Activated CD4-positive, alpha-beta T cell treated with anti-CD3 and anti-CD28 coated beads for 48 hours (primary cell): ENCODE measurements at regions not wholly inside any gene's neighbourhood (a gene's known extent, or its start where the extent isn't known, plus 50 kb on each side); places are given as distances from the start of the nearest gene placed in this dataset.
"Not testable (repeated sequence)": the region's sequence is repeated elsewhere in the genome, so short reads cannot be mapped to it uniquely, and the experiment has no call there.

Source experiments
- DNase-seq: peaks from one replicate; pipeline ENCODE4 v3.0.0-alpha.2; 2020

DNA sequence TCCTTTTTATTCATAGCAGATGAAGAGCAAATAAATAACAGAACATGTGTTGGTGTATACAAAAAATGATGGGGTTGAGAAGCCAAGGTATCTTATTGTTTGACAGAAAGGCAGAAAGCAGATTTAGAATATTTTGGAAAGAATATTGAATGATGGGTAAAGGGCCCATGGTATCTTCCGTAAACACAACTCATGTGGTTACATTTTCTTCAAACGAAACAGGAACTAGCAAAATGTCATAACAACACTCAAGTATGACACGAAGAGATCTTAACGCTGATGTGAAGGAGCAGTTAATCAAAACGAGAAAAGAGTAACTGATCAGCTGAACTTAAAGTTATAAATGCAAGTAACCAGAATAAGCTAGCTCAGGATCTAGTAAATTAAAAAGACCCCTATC lies 195.7 kb upstream of the GK2 start:
- DNase-seq, result no peak

DNA sequence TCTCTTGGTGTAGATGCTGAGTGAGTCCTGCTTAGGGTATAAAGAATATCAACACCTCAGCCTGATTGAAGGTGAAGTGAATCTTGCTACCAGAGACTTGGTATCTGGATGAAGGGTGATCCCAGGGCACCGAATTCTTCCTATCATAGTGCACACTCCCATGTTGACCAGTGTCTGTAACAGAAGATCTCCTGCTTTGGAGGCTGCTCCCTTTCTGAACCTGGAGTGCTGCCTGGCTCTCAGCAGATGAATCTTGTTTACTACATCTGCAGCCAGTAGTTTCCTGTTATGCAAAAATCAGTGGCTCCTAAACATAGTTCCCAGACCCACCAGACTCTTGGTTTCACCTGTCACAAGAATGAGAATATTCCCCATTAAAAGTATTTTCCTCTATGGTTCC lies 191.7 kb upstream of the GK2 start:
- DNase-seq, result no peak

DNA sequence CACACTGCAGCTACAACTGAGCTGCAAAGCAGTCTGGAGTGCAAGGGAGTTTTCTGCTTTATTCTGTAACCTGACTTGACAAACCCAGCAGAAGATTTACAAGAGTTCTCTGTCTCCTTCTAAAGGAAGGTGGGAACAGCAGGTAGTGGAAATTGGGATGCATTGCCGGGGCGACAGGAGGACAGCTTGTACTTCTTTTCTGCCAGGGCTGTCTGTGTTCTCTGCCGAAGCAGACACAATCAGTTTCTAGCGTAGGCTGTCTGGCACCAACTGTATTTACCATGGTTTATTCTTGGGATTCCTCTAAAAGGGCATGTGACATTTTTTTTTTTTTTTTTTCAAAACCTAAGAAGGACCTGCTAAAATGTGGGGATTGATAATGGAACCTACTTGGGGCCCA lies 190.8 kb upstream of the GK2 start:
- no peak for DNase-seq

DNA sequence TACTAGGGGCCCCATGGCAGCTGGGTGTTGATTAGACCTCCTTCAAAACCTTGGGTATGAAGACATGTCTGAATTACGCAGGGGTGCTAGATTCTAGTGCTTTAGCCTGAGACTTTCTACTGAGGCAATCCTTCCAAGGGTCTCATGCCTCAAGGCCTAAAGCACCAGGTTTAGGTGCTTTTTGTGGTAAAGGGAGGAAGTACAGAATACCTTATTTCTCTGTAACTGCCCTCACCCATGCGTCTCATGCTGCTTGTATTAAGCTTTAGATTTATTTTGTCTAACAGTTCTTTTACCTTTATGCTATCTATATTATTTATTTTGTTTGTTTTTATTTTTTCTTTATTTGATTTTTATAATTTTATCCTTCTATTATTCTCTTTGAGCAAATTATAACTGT lies 190.2 kb upstream of the GK2 start:
- DNase-seq, result no peak

DNA sequence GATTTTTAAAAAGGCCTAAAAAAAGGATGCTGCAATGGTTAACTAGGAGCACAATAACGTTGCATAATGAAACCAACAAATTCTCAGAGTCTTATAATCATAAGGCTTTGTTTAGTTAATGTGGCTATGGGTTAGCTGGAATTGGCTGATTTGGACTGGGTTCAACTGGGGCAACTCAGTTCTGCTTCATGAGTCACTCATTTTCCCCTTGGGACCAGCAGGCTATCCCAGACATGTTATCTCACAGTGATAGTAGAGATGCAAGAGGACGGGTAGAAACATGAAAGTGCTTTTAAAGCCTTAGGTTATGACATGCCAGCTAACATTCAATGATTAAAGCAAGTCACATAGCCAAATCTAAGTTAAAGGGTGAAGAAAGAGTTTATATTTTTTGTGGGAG lies 189.2 kb upstream of the GK2 start:
- DNase-seq, result no peak

DNA sequence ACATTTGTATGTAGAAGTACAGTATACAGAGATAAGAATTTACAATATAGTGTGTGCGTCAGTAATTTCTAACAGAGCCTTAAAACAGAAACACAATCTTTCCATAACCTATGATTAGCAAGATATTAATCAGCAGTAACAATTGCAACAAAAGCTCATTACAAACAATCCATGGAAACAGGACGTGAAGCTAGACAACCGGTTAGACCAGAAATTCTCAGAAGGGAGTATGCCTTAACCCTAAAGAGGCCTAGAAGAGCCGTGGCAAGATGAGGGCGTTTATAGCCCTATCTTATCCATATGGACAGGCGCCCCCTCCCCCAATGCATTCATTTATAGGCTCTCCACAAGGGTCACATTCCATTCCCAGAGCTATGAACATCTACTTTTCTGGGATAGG lies 184.2 kb upstream of the GK2 start:
- DNase-seq, result not testable (repeated sequence)

DNA sequence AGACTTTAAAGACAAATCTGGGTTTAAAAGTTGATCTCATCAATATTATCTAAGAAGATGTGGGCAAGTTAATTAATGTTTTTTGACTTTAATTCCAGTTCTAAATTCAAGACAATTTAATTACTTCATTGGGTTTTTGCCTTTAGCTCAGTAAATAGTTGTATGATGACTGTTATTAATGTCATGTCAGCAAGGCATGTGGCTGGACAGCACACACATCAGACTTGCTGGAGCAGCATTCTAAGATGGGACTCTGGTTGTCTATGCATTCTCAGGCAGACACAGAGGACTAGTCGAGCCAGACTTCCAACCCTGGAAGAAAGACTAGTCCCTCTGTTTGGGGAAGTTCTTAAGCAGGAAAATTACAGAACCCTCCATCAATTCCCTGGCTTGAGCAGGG lies 180.7 kb upstream of the GK2 start:
- no peak for DNase-seq

DNA sequence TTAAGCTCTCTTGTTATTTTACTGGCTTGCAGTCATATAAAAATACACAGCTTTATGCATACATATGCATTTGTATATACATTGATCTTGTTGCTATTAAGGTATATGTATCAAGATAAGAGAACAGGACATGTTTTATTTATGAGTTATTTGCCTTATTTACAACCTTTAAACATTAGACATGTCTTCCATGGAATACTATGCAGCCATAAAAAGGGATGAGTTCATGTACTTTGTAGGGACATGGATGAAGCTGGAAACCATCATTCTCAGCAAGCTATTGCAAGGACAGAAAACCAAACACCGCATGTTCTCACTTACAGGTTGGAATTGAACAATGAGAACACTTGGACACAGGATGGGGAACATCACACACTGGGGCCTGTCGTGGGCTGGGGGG lies 179.2 kb upstream of the GK2 start:
- DNase-seq, result not testable (repeated sequence)

DNA sequence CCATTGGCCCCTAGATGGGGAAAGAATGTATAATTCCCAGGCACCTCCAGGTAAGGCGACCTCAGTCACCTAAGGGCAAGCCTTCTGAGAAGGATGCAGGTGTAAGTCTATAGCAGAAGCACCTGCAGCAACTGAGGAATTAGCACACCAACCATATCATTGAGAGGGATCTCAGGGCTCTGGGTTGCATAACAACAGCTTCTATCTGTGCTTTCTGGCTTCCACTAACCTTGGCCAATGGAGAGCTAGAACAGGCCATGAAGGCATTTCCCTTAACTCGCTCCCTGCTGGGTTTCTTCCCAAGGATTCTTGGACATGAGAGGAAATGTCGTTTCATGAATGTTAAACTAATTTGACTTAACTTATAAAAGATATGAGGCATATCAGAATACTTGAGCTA lies 177.8 kb upstream of the GK2 start:
- no peak for DNase-seq

DNA sequence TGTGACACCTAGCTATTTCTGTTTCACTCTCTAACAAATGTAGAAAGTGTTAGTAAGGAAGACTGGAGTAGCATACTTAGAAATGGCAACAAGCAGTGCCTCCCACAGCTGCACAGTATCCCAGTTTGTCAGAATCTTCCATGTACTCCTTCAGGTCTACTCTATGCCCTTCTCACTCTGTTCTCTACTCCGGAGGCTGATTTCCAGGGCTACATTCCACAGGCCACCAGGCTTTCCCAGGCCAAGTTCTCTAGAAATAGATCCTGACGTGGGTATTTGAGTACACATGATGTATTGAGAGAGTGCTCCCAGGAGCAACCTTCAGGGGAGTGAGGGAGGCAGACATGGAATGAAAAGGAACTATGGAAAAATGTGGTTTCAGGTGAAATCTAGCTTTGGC lies 177.3 kb upstream of the GK2 start:
- DNase-seq, result no peak

DNA sequence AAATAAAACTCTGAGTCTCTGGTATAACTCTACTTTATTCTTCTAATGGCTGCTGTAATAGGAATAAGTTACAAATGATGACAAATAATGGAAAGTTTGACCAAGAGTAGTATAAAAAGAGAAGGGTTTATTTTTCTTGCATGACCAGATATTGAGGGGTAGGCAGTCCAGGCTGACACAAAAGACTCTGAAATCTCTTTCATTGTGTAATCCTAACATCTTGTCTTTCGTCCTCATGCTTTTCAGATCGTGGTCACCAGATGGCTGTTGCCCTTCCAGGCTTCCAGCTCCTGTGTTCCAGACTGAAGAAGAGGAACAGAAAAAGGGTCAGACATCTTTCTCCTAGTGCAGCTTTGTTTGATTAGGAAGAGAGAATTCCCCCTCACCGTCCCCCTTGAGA lies 176.9 kb upstream of the GK2 start:
- no peak for DNase-seq

DNA sequence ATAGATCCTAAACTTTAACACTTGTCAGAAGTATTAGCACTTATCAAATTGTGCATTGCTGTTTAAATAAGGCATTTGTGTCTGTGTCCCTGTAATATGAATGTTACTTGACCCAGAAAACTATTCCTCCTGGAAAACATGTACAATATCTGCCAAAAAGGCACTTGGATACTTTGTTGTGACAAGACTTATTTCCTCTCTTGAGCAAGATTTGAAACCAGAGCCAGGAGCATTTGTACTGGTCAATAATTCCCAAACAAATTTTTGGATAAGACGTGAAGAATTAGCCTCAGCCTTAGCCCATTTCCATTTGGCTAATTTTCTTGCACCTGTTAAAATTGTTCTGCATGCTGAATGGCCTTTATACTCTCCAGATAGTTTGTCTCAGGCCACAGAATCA lies 176.3 kb upstream of the GK2 start:
- DNase-seq, result no peak

DNA sequence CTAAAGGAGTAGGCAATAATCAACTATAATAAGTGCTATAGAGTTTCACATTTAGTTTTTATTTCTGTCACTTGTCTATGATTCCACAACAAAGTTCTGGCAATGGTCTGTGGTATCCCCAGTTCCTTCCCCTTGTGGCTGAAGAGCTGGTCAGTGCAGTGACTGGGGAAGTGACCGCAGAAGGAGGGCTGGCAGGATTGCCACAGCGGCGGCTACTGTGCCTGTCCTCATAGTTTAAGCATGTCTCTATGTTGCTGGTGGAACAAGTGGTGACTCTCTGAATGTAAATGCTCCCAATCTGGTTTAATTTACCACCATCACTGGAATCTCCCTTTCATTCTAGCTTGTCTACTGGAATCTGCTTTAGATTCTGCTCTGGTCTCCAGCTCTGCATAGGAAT lies 170.6 kb upstream of the GK2 start:
- DNase-seq, result no peak

DNA sequence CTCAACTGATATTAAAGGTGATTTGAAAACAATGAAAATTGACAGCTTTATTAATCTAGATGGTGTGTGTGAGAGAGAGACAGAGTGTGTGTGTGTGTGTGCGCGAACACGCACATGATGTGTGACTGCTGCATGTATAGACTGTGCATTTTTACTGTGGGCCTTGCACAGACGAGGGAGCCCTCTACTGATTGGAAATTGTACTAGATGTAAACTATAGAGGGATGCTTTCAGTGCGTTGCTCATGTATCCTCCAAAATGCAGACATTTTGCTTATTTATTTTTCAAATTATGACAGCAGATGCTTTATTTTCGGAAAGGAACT lies 168.4 kb upstream of the GK2 start:
- peak; percentile 6 for DNase-seq

DNA sequence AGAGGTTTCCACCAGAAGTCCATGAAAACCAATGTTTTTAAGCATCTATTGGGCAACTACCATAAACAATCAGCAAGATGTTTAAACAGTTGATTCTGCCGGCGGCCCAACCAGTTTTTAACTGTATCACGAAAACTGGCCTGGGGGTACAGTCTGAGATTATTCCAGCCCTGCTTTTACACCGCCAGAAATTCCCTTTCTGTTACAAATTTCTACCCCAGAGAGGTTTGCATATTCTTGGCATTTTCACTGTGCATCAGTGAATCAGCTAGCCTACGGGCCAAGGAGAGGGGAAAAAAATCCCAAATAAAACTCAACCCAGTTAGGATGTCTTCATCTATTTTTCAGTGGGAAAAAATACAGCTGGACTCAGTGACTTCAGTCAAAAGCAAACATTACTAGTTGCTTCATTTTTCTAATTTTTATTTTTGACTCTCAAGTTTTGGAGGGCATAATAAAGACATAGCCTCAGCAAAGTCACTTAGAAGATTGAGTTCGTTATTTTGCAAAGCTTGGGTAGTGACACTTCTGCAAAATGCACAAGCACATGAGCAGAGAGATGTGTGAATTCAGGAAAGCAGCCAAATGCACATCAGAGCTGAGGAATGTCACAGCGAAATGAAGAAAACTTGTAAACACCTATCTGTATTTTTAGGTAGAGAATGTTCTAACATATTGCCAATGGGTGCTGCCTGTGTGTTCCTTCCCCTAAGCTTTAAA lies 167.8 kb upstream of the GK2 start:
- DNase-seq, result no peak

DNA sequence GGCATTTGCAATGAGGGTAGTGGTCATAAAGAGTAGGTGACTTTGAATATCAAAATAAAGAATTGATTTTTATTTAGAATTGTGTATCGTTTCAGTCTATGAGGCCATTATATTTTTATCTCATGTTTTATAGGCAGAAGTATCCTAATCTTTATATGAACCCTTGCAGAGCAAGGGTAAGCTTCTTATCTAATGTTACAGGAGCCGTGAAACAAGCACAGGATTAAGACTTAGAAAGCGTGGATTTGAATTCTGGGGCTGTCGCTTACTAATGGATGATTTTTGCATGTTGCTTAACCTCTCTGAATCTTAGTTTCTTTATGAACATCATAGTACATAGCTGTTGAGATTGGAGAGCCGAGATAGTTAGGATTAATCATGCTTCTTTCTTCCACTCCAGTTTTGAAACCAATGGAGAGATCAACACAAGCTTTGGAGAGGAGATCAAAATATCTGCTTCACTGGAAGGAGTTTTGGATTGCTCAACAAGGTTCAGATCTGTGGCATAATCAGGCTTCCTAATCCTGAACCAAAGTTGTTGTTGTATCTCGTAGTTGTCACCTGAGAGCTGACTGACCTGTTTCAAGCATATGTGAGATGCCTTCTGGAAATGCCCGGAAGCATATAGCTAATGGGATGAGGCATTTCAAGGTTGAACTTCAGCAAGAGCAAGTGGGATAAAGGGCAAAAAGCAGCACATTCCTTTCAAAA lies 166.9 kb upstream of the GK2 start:
- DNase-seq, result no peak

DNA sequence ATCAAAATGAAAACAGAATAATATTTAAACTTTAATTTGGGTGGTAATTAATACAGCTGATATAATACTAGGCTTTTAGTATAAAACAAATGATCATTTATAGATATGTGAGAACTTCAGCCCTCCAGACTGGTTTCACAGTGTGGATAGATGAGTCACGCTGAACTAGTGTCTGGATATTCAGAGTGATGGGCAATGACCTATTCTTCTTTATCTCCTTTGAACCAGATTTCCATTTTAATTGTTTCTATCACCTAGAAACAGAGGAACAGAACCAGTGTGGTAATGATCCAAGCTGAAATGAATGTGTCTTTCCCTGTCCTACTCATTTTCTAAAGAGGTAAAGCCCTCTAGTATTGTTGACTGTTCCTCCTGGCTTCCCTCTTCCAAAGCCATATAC lies 155.2 kb upstream of the GK2 start:
- DNase-seq, result no peak

DNA sequence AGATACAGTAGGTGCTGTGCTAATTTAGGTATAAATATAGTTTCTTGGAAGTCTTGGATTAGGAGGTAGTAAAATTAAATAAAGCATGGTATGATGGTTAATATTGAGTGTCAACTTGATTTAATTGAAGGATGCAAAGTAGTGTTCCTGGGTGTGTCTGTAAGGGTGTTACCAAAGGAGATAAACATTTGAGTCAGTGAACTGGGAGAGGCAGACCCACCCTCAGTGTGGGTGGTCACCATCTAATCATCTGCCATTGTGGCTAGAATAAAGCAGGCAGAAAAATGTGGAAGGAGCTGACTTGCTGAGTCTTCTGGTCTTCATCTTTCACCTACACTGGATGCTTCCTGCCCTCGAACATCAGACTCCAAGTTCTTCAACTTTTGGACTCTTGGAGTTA lies 153.7 kb upstream of the GK2 start:
- DNase-seq, result no peak

DNA sequence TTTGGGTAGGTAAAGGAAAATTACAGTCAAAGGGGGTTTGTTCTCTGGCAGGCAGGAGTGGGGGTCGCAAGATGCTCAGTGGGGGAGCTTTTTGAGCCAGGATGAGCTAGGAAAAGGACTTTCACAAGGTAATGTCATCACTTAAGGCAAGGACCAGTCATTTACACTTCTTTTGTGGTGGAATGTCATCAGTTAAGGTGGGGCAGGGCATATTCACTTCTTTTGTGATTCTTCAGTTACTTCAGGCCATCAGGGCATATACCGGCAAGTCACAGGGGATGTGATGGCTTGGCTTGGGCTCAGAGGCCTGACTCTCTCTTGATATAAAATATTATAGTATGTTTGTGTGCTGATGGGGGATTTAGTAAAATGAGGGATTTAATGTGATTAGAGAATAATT lies 151.4 kb upstream of the GK2 start:
- DNase-seq, result not testable (repeated sequence)

DNA sequence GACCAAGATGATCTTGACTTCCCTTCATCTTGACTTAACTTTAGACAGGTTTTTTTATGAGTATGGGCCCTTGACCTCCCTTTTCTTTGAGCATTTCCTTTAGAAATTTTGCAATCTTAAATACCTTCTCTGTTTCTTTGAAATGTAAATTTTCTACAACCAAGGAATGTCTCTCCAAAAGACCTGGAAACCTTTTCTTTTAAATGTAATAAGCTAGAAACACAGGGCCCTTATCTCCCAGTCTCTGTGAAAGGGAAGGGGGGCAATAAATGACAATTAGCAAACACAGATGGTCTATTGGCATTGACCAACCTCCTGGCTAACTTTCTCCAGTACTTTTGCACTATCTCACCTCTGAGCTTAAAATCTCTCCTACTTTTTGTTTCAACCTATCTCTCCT lies 144.3 kb upstream of the GK2 start:
- no peak for DNase-seq

DNA sequence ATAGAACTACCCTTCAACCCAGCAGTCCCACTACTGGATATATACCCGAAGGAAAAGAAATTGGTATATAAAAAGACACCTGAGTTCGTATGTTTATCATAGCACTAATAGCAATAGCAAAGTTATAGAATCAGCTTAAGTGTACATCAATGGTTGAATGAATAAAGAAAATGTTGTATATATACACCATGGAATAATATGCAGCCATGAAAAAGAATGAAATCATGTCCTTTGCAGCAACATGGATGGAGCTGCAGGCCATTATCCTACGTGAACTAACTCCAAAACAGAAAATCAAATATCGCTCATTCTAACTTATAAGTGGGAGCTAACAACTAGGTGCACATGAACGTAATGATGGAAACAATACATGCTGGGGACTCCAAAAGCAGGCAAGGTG lies 143.5 kb upstream of the GK2 start:
- no peak for DNase-seq

DNA sequence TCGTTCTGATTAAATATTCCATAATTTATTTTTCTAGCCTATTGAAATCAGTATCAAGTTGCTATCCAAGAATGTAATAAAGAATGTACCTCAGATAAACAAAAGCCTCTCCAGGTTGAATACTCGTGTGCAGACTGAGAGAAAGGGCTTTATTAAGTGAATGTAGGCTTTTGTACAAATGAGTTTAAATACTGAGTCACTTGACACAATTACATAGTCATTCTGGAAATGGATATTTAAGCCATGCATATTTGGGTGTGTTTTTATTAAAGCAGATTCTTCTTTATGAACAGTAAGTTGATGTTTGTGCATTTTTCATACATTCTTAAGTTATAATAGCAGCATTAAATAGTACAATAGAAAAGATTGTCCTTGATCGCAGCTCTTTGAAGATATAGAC lies 139.8 kb upstream of the GK2 start:
- no peak for DNase-seq

DNA sequence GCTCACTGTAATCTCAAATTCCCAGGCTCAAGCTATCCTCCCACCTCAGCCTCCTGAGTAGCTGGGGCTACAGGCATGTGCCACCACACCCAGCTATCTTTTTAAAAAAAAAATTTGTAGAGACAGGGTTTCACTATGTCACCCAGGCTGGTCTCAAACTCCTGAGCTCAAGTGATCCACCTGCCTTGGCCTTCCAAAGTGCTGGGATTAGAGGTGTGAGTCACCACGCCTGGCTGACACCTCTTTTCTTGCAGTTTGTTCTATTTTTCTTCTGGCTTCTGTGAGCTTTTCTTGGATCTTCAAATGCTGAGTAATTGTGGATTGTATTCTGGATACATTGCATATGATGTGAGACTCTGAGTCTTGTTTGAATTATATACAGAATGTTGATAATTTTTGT lies 137.3 kb upstream of the GK2 start:
- not testable (repeated sequence) for DNase-seq

DNA sequence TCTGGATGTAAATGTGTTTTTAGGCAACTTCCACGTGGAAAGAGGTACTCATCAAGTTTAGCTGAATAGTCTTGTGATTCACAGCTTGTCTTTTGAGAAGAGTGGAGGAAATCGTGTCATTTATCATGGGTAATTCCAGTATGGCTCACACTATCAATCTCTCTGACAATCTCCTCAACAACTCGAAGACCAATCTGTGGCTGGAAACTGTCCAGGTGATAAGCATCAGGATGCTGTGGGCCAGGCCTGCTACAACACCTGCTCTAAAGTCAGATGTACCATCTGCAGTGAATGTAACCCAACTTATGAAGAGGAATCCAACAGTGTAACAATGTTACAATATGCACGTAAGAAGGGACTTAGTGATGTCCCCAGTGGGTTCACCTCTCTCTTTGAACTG lies 132.1 kb upstream of the GK2 start:
- DNase-seq, result peak; percentile 8

DNA sequence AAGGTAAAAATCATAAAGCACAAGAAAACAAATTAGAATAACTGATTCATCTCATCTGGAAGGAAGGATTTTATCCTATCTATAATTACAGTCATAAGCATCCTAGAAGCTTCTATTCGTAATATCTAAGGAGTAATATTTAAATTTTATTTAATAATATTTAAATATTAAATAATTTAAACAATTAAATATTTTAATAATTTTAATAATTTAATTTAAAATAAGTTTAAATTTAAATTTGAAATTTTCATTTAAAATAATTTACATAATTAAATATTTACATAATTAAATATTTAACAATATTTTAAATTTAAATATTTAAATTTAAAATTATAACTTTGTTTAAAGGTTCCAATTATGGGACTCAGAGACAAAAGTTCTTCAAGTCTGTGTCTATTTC lies 127.5 kb upstream of the GK2 start:
- no peak for DNase-seq
